Esophagus squamous epithelium (tissue), 5 donors: ENCODE measurements at regions not wholly inside any gene's neighbourhood (a gene's known extent, or its start where the extent isn't known, plus 50 kb on each side); places are given as distances from the start of the nearest gene placed in this dataset.

Experiments used
- DNase-seq: peaks from one replicate; lab custom pipeline; 2025; lab: John Stamatoyannopoulos, UW
- H3K27ac ChIP-seq, 4 donors: fragments of 200-600 bp; sonication (generic); one replicate each; pipeline ENCODE4 v1.5.1; 2016 to 2019; ENCODE audit warnings: mild to moderate bottlenecking in 1 of 4
- H3K27me3 ChIP-seq, 4 donors: fragments of 200-600 bp; sonication (generic); 1 replicate in 3 of 4; 2 replicates in 1 of 4; pipeline versions ENCODE4 v1.5.1 to v1.6.0; 2017 to 2021; ENCODE audit warnings: antibody characterized with exemption in 1 of 4
- H3K36me3 ChIP-seq, 3 donors: fragments of 200-600 bp; sonication (generic); one replicate each; pipeline ENCODE4 v1.5.1; 2016 to 2019
- H3K4me1 ChIP-seq, 3 donors: fragments of 200-600 bp; sonication (generic); one replicate each; pipeline ENCODE4 v1.5.1; 2017 to 2019
- H3K4me3 ChIP-seq, 4 donors: fragments of 200-600 bp; sonication (generic); 1 replicate in 3 of 4; 2 replicates in 1 of 4; pipeline ENCODE4 v1.5.1; 2016 to 2019; ENCODE audit warnings: mild to moderate bottlenecking in 2 of 4, moderate library complexity in 1 of 4
- H3K9me3 ChIP-seq, 3 donors: fragments of 200-600 bp; sonication (generic); one replicate each; pipeline ENCODE4 v1.5.1; 2016 to 2019
- POLR2A ChIP-seq, 4 donors: fragments of 450-650 bp; IDR thresholded peaks; one replicate each; pipeline ENCODE4 v1.6.1; 2017; ENCODE audit warnings: antibody characterized with exemption in 4 of 4, mild to moderate bottlenecking in 4 of 4, moderate library complexity in 3 of 4
- WGBS, 2 donors: methylation state at CpG; one replicate each; pipeline ENCODE4 v1.1.5; 2018; 5-methylcytosine and 5-hydroxymethylcytosine counted together
- intact Hi-C: fragments of 100-400 bp; cut with DNase I; formaldehyde crosslinking; loops from one replicate; pipeline ENCODE4 v1.15.0; 2022
- TF ChIP-seq, protein P1 (sequence below), 6 experiments: fragments of 450-650 bp in 4 of 6; fragments of 200-600 bp in 2 of 6; sonication (generic) in 2 of 6; IDR thresholded peaks; one replicate each; pipeline ENCODE4 v1.5.1; 2016 to 2019; ENCODE audit warnings: antibody characterized with exemption in 6 of 6, mild to moderate bottlenecking in 4 of 6, moderate library complexity in 4 of 6
- donor health status: DM: yes; HTN: yes; CAD: no.

DNA sequence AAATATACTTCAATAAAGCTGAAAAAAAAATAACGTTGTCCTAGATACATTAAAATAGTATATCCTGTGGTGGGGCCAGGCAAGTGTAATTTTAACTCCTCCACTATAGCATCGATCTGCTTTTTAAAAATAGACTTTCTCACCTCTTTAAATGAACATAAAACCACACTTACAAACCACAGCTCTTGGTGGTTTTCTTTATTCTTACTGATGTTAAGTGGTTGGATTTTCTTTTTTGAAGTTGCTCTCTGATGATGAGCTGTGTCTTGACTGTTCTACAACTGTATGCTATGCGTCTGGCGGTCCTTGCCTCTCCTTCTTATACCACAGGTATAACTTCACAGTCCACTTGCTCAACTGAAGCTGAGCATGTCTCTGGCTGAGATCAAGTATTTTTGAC is 721.5 kb upstream of the KLHL1 start:
- Histone ChIP-seq H3K36me3 (no peaks in the 10 kb centered on the region), H3K27me3 (no peaks in the 10 kb centered on the region), H3K4me1 (no peaks in the 10 kb centered on the region), H3K4me3 (no peak overlapping the region), H3K9me3 (no peaks in the 10 kb centered on the region), H3K27ac (no peak overlapping the region)
- 65 to 71% methylated on average over 4 of the region's 4 CpGs for WGBS, 2 donors
- TF ChIP-seq, protein P1, sequence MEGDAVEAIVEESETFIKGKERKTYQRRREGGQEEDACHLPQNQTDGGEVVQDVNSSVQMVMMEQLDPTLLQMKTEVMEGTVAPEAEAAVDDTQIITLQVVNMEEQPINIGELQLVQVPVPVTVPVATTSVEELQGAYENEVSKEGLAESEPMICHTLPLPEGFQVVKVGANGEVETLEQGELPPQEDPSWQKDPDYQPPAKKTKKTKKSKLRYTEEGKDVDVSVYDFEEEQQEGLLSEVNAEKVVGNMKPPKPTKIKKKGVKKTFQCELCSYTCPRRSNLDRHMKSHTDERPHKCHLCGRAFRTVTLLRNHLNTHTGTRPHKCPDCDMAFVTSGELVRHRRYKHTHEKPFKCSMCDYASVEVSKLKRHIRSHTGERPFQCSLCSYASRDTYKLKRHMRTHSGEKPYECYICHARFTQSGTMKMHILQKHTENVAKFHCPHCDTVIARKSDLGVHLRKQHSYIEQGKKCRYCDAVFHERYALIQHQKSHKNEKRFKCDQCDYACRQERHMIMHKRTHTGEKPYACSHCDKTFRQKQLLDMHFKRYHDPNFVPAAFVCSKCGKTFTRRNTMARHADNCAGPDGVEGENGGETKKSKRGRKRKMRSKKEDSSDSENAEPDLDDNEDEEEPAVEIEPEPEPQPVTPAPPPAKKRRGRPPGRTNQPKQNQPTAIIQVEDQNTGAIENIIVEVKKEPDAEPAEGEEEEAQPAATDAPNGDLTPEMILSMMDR (IDR thresholded peaks at IDR 0.05): no peak
- TF ChIP-seq POLR2A (IDR thresholded peaks at IDR 0.05): no peak
- intact Hi-C loops: no loop called here
- DNase-seq: no peak

DNA sequence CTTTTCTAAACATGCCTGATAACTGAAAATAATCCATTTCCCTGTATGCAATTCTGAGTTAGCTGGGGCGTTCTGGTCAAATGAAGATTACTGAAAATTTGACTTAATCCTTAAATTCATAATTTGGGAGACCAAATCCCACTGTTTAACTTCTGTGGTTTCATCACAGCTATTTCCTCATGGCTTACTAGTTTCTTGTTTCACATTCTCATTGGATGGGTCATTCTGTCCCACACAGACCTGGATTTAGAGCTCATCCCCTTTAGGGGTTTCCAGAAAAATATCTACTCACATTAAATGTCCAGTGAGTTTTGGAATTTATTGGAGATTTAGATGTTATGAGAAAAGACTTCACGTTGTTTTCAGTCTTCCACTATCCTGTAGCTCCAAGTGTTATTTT is 709.3 kb upstream of the KLHL1 start:
- intact Hi-C loops: no loop called here
- no peak overlapping the region for H3K4me3 ChIP-seq
- TF ChIP-seq, protein P1 (IDR thresholded peaks at IDR 0.05): no peak
- TF ChIP-seq POLR2A (IDR thresholded peaks at IDR 0.05): no peak
- H3K4me1 ChIP-seq: no peaks in the 10 kb centered on the region
- H3K9me3 ChIP-seq: no peaks in the 10 kb centered on the region
- H3K27ac ChIP-seq: no peak overlapping the region
- no peaks in the 10 kb centered on the region for H3K36me3 ChIP-seq
- H3K27me3 ChIP-seq: no peaks in the 10 kb centered on the region
- 64 to 73% methylated on average over 2 of the region's 2 CpGs for WGBS, 2 donors
- DNase-seq: no peak

DNA sequence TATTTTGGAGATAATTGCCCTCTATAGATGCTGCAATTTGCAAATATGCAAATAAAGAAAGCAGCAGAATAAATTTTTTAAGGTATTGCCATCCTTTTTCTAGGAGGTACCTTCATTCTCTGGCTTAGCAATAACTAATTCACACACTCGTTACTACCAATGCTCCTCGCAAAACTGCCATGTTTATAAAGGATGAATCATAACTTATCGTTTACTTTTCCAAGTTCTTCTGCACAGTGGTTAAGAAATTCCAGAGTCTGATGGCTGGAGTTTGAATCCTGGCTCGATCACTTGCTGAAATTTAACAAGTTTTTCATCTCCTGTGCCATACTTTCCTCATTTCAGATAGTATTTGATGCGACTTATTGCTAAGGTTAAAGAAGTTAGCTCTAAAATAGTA is 708.6 kb upstream of the KLHL1 start:
- no peaks in the 10 kb centered on the region for H3K36me3 ChIP-seq
- H3K27me3 ChIP-seq: no peaks in the 10 kb centered on the region
- no peak overlapping the region for H3K27ac ChIP-seq
- 51 to 65% methylated on average over 5 of the region's 5 CpGs for WGBS, 2 donors
- DNase-seq: no peak
- no peaks in the 10 kb centered on the region for H3K9me3 ChIP-seq
- no peak for TF ChIP-seq POLR2A (IDR thresholded peaks at IDR 0.05)
- TF ChIP-seq, protein P1 (IDR thresholded peaks at IDR 0.05): no peak
- no peak overlapping the region for H3K4me3 ChIP-seq
- no peaks in the 10 kb centered on the region for H3K4me1 ChIP-seq
- intact Hi-C loops: no loop called here

DNA sequence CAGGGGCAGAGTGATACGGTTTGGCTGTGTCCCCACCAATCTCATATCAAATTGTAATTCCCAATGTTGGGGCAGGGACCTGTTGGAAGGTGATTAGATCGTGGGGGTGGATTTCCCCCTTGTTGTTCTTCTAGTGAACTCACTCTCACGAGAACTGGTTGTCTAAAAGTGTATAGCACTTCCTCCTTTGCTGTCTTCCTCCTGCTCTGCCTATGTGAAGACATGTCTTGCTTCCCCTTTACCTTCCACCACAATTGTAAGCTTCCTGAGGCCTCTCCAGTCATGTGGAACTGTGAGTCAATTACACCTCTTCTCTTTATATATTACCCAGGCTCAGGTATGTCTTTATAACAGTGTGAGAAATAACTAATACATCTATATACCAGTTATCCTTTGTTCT is 706.4 kb upstream of the KLHL1 start:
- intact Hi-C loops: no loop called here
- H3K4me1 ChIP-seq: no peaks in the 10 kb centered on the region
- H3K27me3 ChIP-seq: no peaks in the 10 kb centered on the region
- no peak for TF ChIP-seq POLR2A (IDR thresholded peaks at IDR 0.05)
- TF ChIP-seq, protein P1 (IDR thresholded peaks at IDR 0.05): no peak
- H3K9me3 ChIP-seq: peaks cover 0 to 7% (median 4%) of the 10 kb centered on the region in 3 donors
- no peaks in the 10 kb centered on the region for H3K36me3 ChIP-seq
- no peak overlapping the region for H3K27ac ChIP-seq
- 48 to 55% methylated on average over 3 of the region's 3 CpGs for WGBS, 2 donors
- H3K4me3 ChIP-seq: no peak overlapping the region
- DNase-seq: no peak

DNA sequence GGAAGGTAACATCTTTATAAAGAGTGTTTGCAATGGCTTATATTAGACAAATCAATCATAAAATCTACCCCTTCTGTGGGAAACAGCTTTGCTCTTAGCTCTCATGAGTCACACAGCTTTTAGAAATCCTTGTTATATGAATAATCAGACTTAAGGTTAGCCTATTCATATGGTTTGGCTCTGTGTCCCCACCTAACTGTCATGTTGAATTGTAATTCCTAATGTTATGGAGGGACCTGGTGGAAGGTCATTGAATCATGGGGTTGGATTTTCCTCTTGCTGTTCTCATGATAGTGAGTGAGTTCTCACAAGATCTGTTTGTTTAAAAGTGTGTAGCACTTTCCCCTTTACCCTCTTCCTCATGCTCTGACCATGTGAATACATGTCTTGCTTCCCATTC is 704.2 kb upstream of the KLHL1 start:
- Histone ChIP-seq H3K4me3 (no peak overlapping the region), H3K27ac (no peak overlapping the region), H3K9me3 (peaks cover 0 to 10% (median 7%) of the 10 kb centered on the region in 3 donors), H3K27me3 (no peaks in the 10 kb centered on the region), H3K4me1 (no peaks in the 10 kb centered on the region), H3K36me3 (no peaks in the 10 kb centered on the region)
- TF ChIP-seq, protein P1 (IDR thresholded peaks at IDR 0.05): no peak
- TF ChIP-seq POLR2A (IDR thresholded peaks at IDR 0.05): no peak
- intact Hi-C loops: no loop called here
- no peak for DNase-seq
